ENCODE measurements at regions not wholly inside any gene's neighbourhood (a gene's known extent, or its start where the extent isn't known, plus 50 kb on each side); places are given as distances from the start of the nearest gene placed in this dataset.

DNA sequence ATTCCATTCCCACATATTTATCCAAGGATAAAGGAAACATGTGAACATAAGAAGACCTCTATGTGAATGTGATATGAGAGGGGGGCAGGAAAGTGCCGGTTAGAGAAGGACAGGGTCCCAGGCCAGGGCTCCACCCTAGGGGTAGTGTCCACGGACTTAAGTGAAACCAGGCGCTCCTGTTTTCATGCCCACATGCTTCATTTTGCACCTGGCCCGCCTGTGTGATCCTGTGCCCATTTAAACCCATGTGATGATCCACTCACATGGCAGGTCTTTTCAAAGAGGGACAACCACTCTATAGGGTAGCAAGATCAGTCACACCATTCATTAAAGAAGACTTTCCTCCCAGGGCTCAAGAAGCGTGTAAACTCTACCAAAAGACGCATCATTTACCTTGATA, 865.3 kb upstream of the GJE1 start:
- no peak for DNase-seq

GRCh38 chr6:141265756-141266623, 866.7 kb upstream of the GJE1 start:
- DNase-seq: no peak

DNA sequence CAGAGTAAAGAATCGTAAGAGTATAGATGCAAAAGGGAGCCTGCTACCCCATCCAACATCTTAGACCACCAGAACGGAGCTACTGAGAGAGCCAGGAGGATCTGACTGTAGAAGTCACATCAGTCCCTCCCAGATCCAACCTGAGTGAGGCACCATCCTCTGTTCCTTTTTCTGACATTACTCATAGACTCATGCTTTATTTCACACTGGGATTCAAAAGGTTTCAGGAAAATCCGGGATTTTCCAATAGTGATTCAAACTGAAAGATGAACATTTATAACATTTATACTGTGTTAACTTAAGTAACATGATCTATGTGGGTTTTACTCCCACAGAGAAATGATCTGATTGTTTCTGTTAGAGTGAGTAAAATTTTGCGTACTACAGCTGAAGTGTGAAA, 868.6 kb upstream of the GJE1 start:
- DNase-seq: no peak

DNA sequence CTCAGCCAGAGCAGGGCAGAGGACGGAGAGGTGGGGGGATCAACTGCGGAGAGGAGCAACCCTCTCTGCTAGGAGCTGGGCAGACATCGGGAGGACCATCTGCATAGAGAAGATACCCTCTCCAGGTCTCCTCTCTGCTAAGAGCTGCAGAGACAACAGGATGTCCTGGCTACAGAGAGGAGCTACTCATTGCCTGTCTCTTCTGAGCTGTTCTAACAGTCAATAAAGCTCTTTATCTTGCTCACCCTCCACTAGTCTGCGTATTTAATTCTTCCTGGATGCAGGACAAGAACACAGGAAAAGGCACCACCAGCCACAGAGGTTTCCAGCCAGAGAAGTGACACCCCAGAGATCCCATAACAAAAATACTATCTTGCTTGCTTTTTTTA, 871.1 kb upstream of the GJE1 start:
- no peak for DNase-seq

- no peak for DNase-seq
Observed at GRCh38 chr6:141261016-141261671, 871.6 kb upstream of the GJE1 start.

GRCh38 chr6:141260627-141261015, 872.1 kb upstream of the GJE1 start:
- no peak for DNase-seq

GRCh38 chr6:141259807-141260206, 872.9 kb upstream of the GJE1 start:
- DNase-seq: no peak

- no peak for DNase-seq
Observed at GRCh38 chr6:141259091-141259490, 873.6 kb upstream of the GJE1 start.

GRCh38 chr6:141258516-141258915, 874.2 kb upstream of the GJE1 start:
- DNase-seq: no peak

DNA sequence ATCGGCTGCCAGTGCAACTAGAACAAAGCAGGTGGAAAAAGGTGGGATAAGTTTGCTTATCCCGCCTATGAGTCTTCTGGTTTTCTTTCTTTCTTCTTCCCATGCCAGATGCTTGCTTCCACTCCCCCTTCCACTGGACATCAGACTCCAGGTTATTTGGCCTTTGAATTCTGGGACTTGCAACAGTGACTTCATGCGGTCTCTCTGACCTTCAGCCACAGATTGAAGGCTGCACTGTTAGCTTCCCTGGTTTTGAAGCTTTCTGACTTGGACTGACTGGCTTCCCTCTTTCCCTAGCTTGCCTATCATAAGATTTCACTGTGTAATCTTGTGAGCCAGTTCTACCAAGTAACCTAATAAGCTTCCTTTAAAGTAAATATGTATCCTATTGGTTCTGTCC, 878.4 kb upstream of the GJE1 start:
- no peak for DNase-seq

DNA sequence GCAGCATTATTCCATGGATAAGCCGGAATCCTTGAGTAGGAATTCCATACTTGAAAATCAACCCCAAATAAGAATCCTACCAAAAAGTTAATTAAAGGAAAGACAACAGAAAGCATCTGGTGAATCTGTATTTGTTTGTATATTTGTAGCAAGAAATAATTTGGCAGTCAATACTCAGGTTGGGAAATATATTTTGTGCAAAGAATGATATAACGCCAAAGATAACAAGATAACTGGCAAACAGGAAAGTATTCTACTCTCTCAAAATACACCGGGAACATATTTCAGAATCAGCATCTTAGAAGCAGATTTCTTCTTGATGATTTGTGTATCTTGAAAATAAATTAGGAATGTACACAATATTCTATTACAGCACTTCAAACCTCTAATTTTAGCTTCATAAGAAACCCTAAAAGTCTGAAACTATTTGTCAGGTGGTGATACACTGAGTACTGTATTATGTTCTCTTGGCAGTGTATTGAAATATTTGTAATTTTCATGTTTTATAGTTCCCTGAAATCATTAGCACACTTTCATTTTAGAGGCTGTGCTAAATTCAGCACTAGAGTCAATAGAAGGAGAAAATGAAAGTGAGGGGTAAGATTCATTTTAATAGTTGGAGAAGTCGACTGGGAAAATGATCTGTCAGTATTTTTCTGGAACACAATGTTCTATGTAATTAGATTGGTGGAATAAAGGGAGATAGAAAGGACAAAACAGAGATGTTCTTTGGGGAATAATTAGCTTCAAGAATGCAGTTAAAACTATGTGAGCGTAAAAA, 879.7 kb upstream of the GJE1 start:
- DNase-seq: no peak

DNA sequence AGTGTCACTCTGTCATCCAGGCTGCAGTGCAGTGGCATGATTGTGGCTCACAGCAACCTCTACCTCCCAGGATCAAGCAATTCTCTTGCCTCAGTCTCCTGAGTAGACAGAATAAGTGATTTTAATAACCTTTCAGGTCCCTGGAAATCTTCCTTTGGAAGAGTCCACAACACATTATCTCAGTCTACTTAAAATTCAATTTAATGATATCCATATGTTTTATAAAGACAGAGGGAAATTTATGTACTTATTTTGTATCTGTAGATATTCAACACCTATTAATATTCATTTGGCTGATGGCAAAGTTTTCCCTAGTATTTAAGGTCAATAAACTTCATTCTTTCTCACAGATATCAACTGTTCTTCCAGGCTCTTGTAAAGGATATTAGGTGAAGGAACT, 881.4 kb upstream of the GJE1 start:
- no peak for DNase-seq

DNA sequence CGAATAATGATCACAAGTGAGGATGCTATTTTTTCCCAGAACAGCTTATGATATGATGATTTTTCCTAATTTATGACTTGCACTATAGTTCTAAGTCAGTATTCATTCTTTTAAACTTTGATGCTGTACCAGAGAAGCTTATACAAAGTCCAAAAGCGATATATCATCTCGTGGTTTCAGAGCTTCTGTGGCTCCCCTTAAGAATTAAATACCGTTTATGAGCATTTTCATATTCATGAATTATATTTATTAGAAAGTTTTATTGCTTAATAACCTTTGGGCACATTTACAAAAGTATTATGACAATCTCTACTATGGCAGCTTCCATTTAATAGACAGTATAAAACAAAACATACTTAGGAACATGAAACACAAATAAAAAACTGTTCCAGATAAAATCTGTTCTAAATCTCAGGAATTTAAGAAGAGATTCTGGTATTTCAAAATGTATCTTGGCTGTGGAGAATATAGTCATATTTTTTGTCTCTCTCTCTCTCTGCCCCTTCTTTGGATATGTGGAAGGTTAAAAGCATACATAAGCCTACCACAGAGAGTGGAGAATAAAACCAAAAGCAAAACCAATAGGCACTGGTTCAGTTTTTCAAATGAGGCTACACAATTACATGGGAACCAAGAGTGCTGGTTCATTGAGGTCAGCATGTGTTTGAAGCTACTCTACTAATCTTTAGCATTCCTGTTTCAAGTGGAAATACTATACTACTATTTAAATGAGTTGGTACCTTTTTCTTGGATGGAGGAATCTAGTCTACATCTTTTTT, 884.5 kb upstream of the GJE1 start:
- no peak for DNase-seq

DNA sequence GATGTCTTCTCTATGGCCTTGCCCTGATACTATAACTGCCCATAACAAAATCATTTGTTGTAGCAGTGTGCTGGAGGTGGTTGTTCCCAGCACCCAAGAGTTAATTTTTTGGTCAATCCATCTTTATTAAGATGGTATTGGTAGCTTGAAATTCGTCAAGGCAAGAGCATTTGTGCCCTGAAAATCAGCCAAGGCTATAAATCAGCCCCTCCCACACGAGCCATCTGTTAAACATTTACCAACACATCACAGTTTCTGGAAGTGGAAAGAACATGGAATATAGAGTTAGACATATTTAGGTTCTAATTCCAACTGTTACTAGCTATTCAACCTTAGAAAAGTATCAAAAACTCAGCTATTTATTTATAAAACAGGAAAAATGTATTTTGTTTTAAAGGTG, 888.4 kb upstream of the GJE1 start:
- DNase-seq: no peak

GRCh38 chr6:141242957-141243356, 889.8 kb upstream of the GJE1 start:
- DNase-seq: no peak

- DNase-seq: no peak
Observed at GRCh38 chr6:141229296-141229695, 903.4 kb upstream of the GJE1 start.

DNA sequence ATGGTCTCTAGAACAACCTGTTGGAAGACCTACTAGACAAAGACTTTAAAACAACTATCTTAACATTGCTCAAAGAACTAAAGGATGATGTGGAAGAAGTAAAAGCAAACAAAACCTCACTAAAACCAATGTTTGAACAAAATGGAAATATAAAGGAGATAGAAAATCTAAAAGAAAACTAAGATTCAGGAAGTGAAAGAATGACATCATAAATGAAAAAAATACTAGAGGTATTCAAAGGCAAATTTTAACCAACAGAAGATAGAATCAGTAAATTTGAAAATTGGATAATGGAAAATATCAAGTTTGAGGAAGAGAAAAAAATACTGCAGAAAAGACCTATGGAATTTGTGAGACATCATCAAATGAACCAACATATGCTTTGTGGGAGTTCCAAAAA, 914.1 kb upstream of the GJE1 start:
- no peak for DNase-seq

GRCh38 chr6:141216726-141217125, 916.0 kb upstream of the GJE1 start:
- no peak for DNase-seq

- no peak for DNase-seq
Observed at GRCh38 chr6:141212296-141212695, 920.4 kb upstream of the GJE1 start.

- DNase-seq: no peak
Observed at GRCh38 chr6:141211845-141212244, 920.9 kb upstream of the GJE1 start.

GRCh38 chr6:141210901-141211300, 921.8 kb upstream of the GJE1 start:
- no peak for DNase-seq

DNA sequence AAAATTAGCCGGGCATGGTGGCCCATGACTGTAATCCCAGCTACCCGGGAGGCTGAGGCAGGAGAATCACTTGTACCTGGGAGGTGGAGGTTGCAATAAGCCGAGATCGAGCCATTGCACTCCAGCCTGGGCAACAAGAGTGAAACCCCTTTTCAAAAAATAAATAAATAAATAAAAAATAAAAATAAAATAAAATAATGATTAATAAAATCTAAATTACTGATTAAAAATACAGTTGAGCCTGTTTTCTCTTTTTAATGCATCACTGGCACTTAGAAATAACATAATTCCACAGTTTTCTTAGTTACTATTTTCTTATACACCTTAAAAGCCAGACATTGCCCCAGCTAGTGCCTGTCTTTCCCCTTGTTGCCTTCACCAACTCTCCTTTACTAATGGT, 922.8 kb upstream of the GJE1 start:
- DNase-seq: no peak

DNA sequence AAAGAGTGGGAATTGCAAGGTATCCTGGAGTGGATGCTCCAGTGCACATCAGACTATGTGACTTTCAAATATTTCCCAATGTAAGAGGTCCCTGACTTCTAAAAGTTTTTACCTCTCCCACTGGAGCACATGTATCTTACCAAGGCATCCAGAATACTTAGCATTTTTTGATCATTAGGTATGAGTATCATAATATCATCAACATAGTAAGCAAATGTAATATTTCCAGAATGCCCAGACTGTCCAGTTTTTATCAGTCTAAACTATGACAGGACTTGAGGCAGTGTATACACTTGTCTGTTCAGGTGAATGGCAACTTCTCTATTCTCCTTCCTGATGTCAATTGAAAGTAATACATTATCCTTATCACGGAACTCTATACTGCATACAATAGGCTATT, 924.6 kb upstream of the GJE1 start:
- no peak for DNase-seq

Measured in NCI-H2029 treated with DMSO at 0.1 percent for 48 hours (cell line).